Endodermal cell (in vitro differentiated cells): ENCODE measurements at regions not wholly inside any gene's neighbourhood (a gene's known extent, or its start where the extent isn't known, plus 50 kb on each side); places are given as distances from the start of the nearest gene placed in this dataset.

Experiments
- DNase-seq: peaks from one replicate; pipeline ENCODE4 v3.0.0-alpha.2; 2017
- H3K27ac ChIP-seq: 2 replicates; pipeline ENCODE4 v1.5.1; 2013; ENCODE audit warnings: mild to moderate bottlenecking, low read depth, low read length, moderate library complexity
- H3K27me3 ChIP-seq: 2 replicates; pipeline ENCODE4 v1.6.1; 2013; ENCODE audit warnings: mild to moderate bottlenecking, low read length, moderate library complexity; ENCODE audit not compliant: insufficient read depth, control insufficient read depth, poor library complexity, severe bottlenecking
- H3K36me3 ChIP-seq: 2 replicates; pipeline ENCODE4 v1.7.0; 2013; ENCODE audit warnings: mild to moderate bottlenecking, low read length, moderate library complexity; ENCODE audit not compliant: control insufficient read depth, insufficient read depth
- H3K4me1 ChIP-seq: one replicate; pipeline ENCODE4 v1.7.0; 2013; ENCODE audit warnings: low read length; ENCODE audit not compliant: control insufficient read depth, insufficient read depth
- H3K4me3 ChIP-seq: 2 replicates; pipeline ENCODE4 v1.5.1; 2013; ENCODE audit warnings: mild to moderate bottlenecking, low read length, moderate library complexity
- H3K9ac ChIP-seq: 2 replicates; pipeline ENCODE4 v1.6.1; 2013; ENCODE audit warnings: mild to moderate bottlenecking, low read length, moderate library complexity; ENCODE audit not compliant: poor library complexity, severe bottlenecking; ENCODE audit errors: extremely low read depth
- H3K9me3 ChIP-seq: 2 replicates; pipeline ENCODE4 v1.6.1; 2013; ENCODE audit warnings: mild to moderate bottlenecking, low read length, moderate library complexity; ENCODE audit not compliant: control insufficient read depth
- H3K27ac Mint-ChIP-seq: 2 replicates; pipeline ENCODE4 v1.8.0; 2020; ENCODE audit warnings: mixed read lengths
- H3K27me3 Mint-ChIP-seq: 2 replicates; pipeline ENCODE4 v1.8.0; 2021; ENCODE audit warnings: mild to moderate bottlenecking, mixed read lengths; ENCODE audit not compliant: insufficient read depth
- H3K36me3 Mint-ChIP-seq: 2 replicates; pipeline ENCODE4 v1.8.0; 2020; ENCODE audit warnings: low read depth, mixed read lengths
- H3K4me1 Mint-ChIP-seq: 2 replicates; pipeline ENCODE4 v1.8.0; 2020; ENCODE audit warnings: mixed read lengths
- H3K4me3 Mint-ChIP-seq: 2 replicates; pipeline ENCODE4 v1.8.0; 2020; ENCODE audit warnings: mild to moderate bottlenecking, moderate library complexity, mixed read lengths
- H3K9me3 Mint-ChIP-seq: 2 replicates; pipeline ENCODE4 v1.8.0; 2020; ENCODE audit warnings: mild to moderate bottlenecking, mixed read lengths
- WGBS, 2 experiments: methylation state at CpG; one replicate each; pipeline versions ENCODE4 v1.1.5 to v1.1.7; 2013; ENCODE audit warnings: missing lambda C conversion rate in 2 of 2, mixed read lengths in 1 of 2; ENCODE audit not compliant: insufficient coverage in 1 of 2, insufficient read length in 1 of 2; 5-methylcytosine and 5-hydroxymethylcytosine counted together
- TF ChIP-seq, protein P1 (sequence below): fragments of 200-600 bp; sonication (generic); conservative IDR thresholded peaks from 2 replicates; pipeline ENCODE4 v1.5.0; 2021; ENCODE audit warnings: antibody characterized with exemption, mild to moderate bottlenecking

- peaks cover 4% of the 10 kb centered on the region for H3K9me3 ChIP-seq
Observed at GRCh38 chr3:73813291-73813690, 188.6 kb upstream of the PDZRN3 start.

DNA sequence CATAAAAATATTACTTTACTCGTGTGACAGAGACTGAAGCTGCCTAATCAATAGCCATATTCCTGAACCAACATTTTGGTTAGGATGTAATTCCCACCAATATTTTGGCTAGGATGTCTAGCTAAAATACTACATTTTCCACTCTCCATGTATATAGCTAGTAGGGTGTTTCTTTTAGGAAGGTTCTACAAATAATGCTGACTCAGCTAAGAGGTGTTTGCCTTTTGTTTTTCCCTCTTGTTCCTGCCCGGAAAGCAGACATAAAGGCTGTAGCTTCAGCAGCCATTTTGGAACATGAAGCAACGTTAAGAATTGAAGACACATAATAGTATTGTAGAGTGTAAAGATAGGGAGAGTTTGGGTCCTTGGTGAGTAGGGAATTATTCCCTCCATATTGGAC, 187.3 kb upstream of the PDZRN3 start:
- H3K9ac ChIP-seq, result no peak overlapping the region
- no peak overlapping the region for H3K4me3 ChIP-seq
- Mint-ChIP-seq H3K27ac (no peak overlapping the region), H3K4me3 (no peak overlapping the region), H3K4me1 (peaks cover 1% of the 10 kb centered on the region), H3K27me3 (peaks cover 12% of the 10 kb centered on the region), H3K36me3 (no peaks in the 10 kb centered on the region), H3K9me3 (peaks cover 8% of the 10 kb centered on the region)
- H3K27ac ChIP-seq, result no peak overlapping the region
- peaks cover 4% of the 10 kb centered on the region for H3K27me3 ChIP-seq
- WGBS, 2 experiments, result 100% methylated on average over 3 of the region's 3 CpGs; no CpG with 5 or more reads in 1 of the 2 experiments
- H3K9me3 ChIP-seq, result peaks cover 4% of the 10 kb centered on the region
- no peak for DNase-seq
- no peaks in the 10 kb centered on the region for H3K36me3 ChIP-seq
- no peaks in the 10 kb centered on the region for H3K4me1 ChIP-seq
- TF ChIP-seq, protein P1, sequence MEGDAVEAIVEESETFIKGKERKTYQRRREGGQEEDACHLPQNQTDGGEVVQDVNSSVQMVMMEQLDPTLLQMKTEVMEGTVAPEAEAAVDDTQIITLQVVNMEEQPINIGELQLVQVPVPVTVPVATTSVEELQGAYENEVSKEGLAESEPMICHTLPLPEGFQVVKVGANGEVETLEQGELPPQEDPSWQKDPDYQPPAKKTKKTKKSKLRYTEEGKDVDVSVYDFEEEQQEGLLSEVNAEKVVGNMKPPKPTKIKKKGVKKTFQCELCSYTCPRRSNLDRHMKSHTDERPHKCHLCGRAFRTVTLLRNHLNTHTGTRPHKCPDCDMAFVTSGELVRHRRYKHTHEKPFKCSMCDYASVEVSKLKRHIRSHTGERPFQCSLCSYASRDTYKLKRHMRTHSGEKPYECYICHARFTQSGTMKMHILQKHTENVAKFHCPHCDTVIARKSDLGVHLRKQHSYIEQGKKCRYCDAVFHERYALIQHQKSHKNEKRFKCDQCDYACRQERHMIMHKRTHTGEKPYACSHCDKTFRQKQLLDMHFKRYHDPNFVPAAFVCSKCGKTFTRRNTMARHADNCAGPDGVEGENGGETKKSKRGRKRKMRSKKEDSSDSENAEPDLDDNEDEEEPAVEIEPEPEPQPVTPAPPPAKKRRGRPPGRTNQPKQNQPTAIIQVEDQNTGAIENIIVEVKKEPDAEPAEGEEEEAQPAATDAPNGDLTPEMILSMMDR, result no peak

More at GRCh38 chr3:73813291-73813690, 188.6 kb upstream of the PDZRN3 start:
- no peak for DNase-seq
- no peaks in the 10 kb centered on the region for H3K36me3 Mint-ChIP-seq
- H3K27ac ChIP-seq, result no peak overlapping the region
- no peak overlapping the region for H3K4me3 Mint-ChIP-seq
- H3K4me1 Mint-ChIP-seq, result peaks cover 1% of the 10 kb centered on the region
- no peak overlapping the region for H3K9ac ChIP-seq
- WGBS, 2 experiments, result 91 to 94% methylated on average over 4 to 5 of the region's 5 CpGs
- peaks cover 11% of the 10 kb centered on the region for H3K27me3 Mint-ChIP-seq
- no peaks in the 10 kb centered on the region for H3K36me3 ChIP-seq
- TF ChIP-seq, protein P1, result no peak
- peaks cover 8% of the 10 kb centered on the region for H3K9me3 Mint-ChIP-seq
- no peak overlapping the region for H3K4me3 ChIP-seq
- H3K27me3 ChIP-seq, result peaks cover 4% of the 10 kb centered on the region
- no peak overlapping the region for H3K27ac Mint-ChIP-seq
- no peaks in the 10 kb centered on the region for H3K4me1 ChIP-seq

- Histone ChIP-seq H3K4me3 (no peak overlapping the region), H3K4me1 (no peaks in the 10 kb centered on the region), H3K9me3 (peaks cover 7% of the 10 kb centered on the region), H3K27me3 (peaks cover 4% of the 10 kb centered on the region), H3K36me3 (no peaks in the 10 kb centered on the region), H3K9ac (no peak overlapping the region), H3K27ac (no peak overlapping the region)
- H3K4me3 Mint-ChIP-seq, result no peak overlapping the region
- 88 to 89% methylated on average over 8 to 12 of the region's 12 CpGs for WGBS, 2 experiments
- peaks cover 21% of the 10 kb centered on the region for H3K27me3 Mint-ChIP-seq
- TF ChIP-seq, protein P1, result no peak
- H3K9me3 Mint-ChIP-seq, result peaks cover 7% of the 10 kb centered on the region
- no peak for DNase-seq
- H3K27ac Mint-ChIP-seq, result no peak overlapping the region
- H3K4me1 Mint-ChIP-seq, result no peaks in the 10 kb centered on the region
- H3K36me3 Mint-ChIP-seq, result no peaks in the 10 kb centered on the region
Observed at GRCh38 chr3:73808862-73809509, 184.2 kb upstream of the PDZRN3 start.
